ENCODE measurements at regions not wholly inside any gene's neighbourhood (a gene's known extent, or its start where the extent isn't known, plus 50 kb on each side); places are given as distances from the start of the nearest gene placed in this dataset.
"Not testable (repeated sequence)": the region's sequence is repeated elsewhere in the genome, so short reads cannot be mapped to it uniquely, and the experiment has no call there.

DNA sequence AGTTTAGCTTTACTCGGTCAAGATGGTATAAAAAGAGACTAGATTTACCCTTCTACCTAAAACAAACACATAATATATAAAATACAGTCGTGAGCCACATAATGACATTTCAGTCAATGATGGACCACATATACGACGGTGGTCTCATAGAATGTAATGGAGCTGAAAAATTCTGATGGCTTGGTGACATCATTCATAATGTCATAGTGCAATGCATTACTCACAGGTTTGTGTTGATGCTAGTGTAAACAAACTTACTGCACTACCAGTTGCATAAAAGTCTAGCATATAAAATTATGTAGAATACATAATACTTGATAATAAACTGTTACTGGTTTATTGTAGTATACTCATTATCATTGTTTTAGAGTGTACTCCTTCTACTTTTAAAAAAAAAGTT is 115.9 kb upstream of the GDNF start:
- H3K27ac ChIP-seq (ENCODE audit: low read depth, low read length): no peak overlapping the region
- H3K4me1 ChIP-seq (ENCODE audit: insufficient read depth, low read length): no peaks in the 10 kb centered on the region
- no peak for DNase-seq
- Mint-ChIP-seq H3K4me3 (no peak overlapping the region), H3K36me3 (no peaks in the 10 kb centered on the region), H3K9me3 (peaks cover 15 to 23% (median 15%) of the 10 kb centered on the region in 5 donors), H3K27ac (no peak overlapping the region), H3K4me1 (no peaks in the 10 kb centered on the region), H3K27me3 (no peaks in the 10 kb centered on the region)
- peaks cover 8% of the 10 kb centered on the region for H3K9me3 ChIP-seq (ENCODE audit: low read length)
- POLR2A ChIA-PET: no interaction called here
- H3K36me3 ChIP-seq (ENCODE audit: insufficient read depth, low read length): no peaks in the 10 kb centered on the region
- H3K4me3 ChIP-seq (ENCODE audit: low read length): no peak overlapping the region
- no peaks in the 10 kb centered on the region for H3K27me3 ChIP-seq (ENCODE audit: insufficient read depth, low read length, poor library complexity, severe bottlenecking)
- CTCF ChIA-PET: no interaction called here

DNA sequence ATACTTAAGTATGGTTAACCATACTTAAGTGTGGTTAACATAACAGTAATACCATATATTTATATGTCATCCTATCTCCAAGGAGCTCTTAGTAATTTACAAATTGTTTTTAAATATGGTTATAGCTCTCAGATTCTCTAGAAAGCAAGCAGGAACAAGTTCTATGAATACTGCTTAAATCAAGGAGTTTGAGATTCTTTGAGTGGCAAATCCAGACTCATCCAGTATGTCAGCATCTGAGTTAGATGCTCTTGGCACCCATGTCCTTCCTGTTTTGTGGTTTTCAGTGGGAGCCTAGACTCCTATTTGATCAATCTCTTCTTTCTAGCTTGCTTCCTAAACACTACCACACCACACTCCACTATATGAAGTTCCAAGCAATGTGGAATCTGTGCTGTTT is 114.7 kb upstream of the GDNF start:
- Mint-ChIP-seq H3K4me1 (no peaks in the 10 kb centered on the region), H3K4me3 (no peak overlapping the region), H3K27me3 (peaks cover 0 to 4% of the 10 kb centered on the region in 2 donors), H3K9me3 (peaks cover 12 to 17% (median 15%) of the 10 kb centered on the region in 5 donors), H3K36me3 (no peaks in the 10 kb centered on the region), H3K27ac (no peak overlapping the region)
- peaks cover 8% of the 10 kb centered on the region for H3K9me3 ChIP-seq (ENCODE audit: low read length)
- ChIA-PET POLR2A (no interaction called here), CTCF (no interaction called here)
- H3K4me3 ChIP-seq (ENCODE audit: low read length): no peak overlapping the region
- no peak for DNase-seq
- H3K4me1 ChIP-seq (ENCODE audit: insufficient read depth, low read length): no peaks in the 10 kb centered on the region
- H3K36me3 ChIP-seq (ENCODE audit: insufficient read depth, low read length): no peaks in the 10 kb centered on the region
- H3K27ac ChIP-seq (ENCODE audit: low read depth, low read length): no peak overlapping the region
- H3K27me3 ChIP-seq (ENCODE audit: insufficient read depth, low read length, poor library complexity, severe bottlenecking): no peaks in the 10 kb centered on the region

DNA sequence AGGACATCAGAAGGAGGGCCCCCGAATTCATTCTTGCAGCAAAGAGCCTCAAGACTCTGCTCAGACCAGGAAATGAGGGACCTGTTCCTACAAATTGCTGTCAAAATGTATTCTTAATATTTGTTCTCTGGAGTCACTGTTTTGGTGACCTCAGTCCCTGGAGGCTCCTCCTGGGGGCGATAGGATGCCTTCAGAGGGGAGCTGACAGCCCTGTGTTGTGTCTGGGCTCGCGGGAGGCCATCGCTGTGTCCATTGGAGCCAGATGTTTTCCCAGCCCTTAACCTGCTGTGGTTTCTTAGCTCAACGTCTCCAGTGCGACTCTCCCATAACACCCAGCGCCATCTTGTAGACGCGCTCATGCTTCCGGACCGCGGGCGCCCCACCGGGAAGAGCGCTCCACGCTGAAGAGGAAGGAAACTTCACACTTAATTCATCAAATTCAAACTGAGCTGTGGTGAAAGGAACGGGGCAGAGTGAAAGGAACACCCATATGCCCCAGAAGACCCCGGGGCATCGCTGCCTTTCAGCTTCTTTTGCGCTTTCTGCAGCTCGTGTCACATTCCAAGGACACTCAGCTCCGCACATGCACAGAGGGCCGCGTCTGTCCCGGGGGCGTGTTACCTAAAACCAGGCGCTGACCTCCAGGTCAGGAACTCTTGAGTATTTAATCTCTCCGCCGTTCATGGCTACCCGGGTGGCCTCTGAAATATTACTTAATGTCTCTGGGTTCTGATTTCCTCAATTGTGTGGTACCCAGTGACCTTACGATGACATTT is 112.3 kb upstream of the GDNF start:
- Histone ChIP-seq H3K27ac (ENCODE audit: low read depth, low read length) (no peak overlapping the region), H3K4me1 (ENCODE audit: insufficient read depth, low read length) (no peaks in the 10 kb centered on the region), H3K4me3 (ENCODE audit: low read length) (no peak overlapping the region), H3K36me3 (ENCODE audit: insufficient read depth, low read length) (no peaks in the 10 kb centered on the region), H3K9me3 (ENCODE audit: low read length) (no peaks in the 10 kb centered on the region), H3K27me3 (ENCODE audit: insufficient read depth, low read length, poor library complexity, severe bottlenecking) (no peaks in the 10 kb centered on the region)
- Mint-ChIP-seq H3K27me3 (peaks cover 4% of the 10 kb centered on the region in 2 donors), H3K27ac (no peak overlapping the region), H3K4me1 (no peaks in the 10 kb centered on the region), H3K4me3 (no peak overlapping the region), H3K36me3 (no peaks in the 10 kb centered on the region), H3K9me3 (peaks cover 0 to 4% (median 0%) of the 10 kb centered on the region in 5 donors)
- ChIA-PET CTCF (no interaction called here), POLR2A (no interaction called here)
- DNase-seq: no peak

DNA sequence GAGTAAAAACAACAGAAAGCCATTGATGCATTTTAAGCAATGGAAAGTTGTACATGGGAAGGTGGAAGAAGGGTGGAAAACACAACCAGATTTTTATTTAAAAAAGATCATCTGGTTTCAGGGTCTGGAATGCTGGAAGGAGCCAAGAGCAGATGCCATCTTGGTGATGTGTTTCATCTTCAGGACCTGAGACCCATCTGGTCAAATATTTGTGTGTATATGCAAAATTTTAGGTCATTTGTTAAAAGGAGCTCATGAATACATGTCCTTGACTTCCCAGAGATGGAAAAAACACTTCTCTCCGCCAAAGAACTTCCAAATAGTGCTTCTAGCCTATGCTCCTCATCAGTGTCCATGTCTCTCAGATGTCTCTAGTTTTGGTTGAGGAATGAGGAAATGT is 110.6 kb upstream of the GDNF start:
- ChIA-PET CTCF (no interaction called here), POLR2A (no interaction called here)
- no peaks in the 10 kb centered on the region for H3K4me1 ChIP-seq (ENCODE audit: insufficient read depth, low read length)
- H3K4me3 Mint-ChIP-seq: no peak overlapping the region
- no peaks in the 10 kb centered on the region for H3K9me3 ChIP-seq (ENCODE audit: low read length)
- no peak overlapping the region for H3K27ac ChIP-seq (ENCODE audit: low read depth, low read length)
- no peaks in the 10 kb centered on the region for H3K4me1 Mint-ChIP-seq
- H3K27ac Mint-ChIP-seq: no peak overlapping the region
- no peaks in the 10 kb centered on the region for H3K36me3 Mint-ChIP-seq
- H3K36me3 ChIP-seq (ENCODE audit: insufficient read depth, low read length): no peaks in the 10 kb centered on the region
- peaks cover 4% of the 10 kb centered on the region in 2 donors for H3K27me3 Mint-ChIP-seq
- H3K4me3 ChIP-seq (ENCODE audit: low read length): no peak overlapping the region
- no peaks in the 10 kb centered on the region for H3K27me3 ChIP-seq (ENCODE audit: insufficient read depth, low read length, poor library complexity, severe bottlenecking)
- H3K9me3 Mint-ChIP-seq: peaks cover 0 to 4% (median 0%) of the 10 kb centered on the region in 5 donors
- DNase-seq: no peak

DNA sequence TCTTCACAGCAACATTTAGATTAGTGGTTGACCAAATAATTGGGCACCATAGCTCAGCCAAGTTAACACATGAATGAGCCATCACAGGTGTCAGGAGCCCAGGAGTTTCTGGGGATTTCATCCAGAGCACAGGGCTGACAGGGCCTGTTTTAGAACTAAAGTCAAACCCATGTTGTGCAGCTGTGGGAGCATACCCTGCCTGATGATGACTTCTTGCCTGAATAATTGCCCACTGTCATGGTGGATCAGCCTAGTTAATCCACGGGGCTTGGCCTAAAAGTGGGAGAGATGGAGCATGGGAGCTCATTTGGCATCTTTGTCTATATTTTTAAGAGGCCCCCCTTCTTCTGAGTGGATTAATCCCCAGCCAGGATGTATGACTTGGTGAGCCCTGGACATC is 105.6 kb upstream of the GDNF start:
- CTCF ChIA-PET: no interaction called here
- Mint-ChIP-seq H3K27me3 (peaks cover 4% of the 10 kb centered on the region in 2 donors), H3K27ac (no peak overlapping the region), H3K4me3 (no peak overlapping the region), H3K9me3 (peaks cover 0 to 6% (median 3%) of the 10 kb centered on the region in 5 donors), H3K36me3 (no peaks in the 10 kb centered on the region), H3K4me1 (no peaks in the 10 kb centered on the region)
- POLR2A ChIA-PET: no interaction called here
- Histone ChIP-seq H3K9me3 (ENCODE audit: low read length) (no peaks in the 10 kb centered on the region), H3K4me3 (ENCODE audit: low read length) (no peak overlapping the region), H3K36me3 (ENCODE audit: insufficient read depth, low read length) (no peaks in the 10 kb centered on the region), H3K4me1 (ENCODE audit: insufficient read depth, low read length) (no peaks in the 10 kb centered on the region), H3K27ac (ENCODE audit: low read depth, low read length) (no peak overlapping the region), H3K27me3 (ENCODE audit: insufficient read depth, low read length, poor library complexity, severe bottlenecking) (no peaks in the 10 kb centered on the region)
- no peak for DNase-seq

DNA sequence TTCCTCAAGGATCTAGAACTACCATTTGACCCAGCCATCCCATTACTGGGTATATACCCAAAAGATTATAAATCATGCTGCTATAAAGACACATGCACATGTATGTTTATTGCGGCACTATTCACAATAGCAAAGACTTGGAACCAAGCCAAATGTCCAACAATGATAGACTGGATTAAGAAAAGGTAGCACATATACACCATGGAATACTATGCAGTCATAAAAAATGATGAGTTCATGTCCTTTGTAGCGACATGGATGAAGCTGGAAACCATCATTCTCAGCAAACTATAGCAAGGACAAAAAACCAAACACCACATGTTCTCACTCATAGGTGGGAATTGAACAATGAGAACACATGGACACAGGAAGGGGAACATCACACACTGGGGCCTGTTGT is 103.3 kb upstream of the GDNF start:
- H3K27ac Mint-ChIP-seq; H3K27ac ChIP-seq (ENCODE audit: low read depth, low read length); DNase-seq; CTCF ChIA-PET; H3K27me3 Mint-ChIP-seq; H3K36me3 ChIP-seq (ENCODE audit: insufficient read depth, low read length); H3K4me1 ChIP-seq (ENCODE audit: insufficient read depth, low read length); H3K36me3 Mint-ChIP-seq; H3K9me3 ChIP-seq (ENCODE audit: low read length); POLR2A ChIA-PET; H3K4me3 ChIP-seq (ENCODE audit: low read length); H3K27me3 ChIP-seq (ENCODE audit: insufficient read depth, low read length, poor library complexity, severe bottlenecking); H3K4me3 Mint-ChIP-seq; H3K4me1 Mint-ChIP-seq; H3K9me3 Mint-ChIP-seq: not testable (repeated sequence)

DNA sequence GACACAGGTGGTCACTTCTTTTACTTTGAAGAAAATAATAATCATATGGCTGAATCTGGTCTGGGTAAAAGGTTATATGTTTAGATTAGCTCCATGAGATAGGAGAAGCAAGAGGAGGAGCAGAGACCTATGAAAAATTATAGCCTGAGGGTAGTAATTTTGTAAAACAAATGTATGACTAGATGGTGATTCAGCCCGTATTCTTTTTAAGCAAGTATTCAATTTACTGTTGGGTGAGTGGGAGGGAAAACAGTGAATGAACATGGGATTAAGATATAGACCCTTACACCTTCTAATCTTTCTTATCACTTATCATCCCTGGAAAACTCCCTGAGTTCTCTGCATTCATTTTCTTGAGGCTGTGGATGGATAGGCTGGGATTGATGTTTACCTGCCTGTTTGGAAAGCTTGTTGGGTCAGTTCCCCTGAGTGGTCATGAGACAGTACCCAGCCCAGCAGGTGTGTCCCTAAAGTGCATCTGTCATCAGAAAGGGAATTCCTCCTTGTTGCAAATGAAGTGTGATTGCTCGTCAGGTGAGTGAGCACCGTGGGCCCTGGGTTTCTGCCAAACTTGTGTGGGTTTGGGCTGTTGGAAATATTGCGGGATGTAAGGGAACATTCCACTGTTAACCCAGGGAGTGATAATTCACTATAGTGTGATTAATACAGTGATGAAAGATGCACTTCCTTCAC is 101.2 kb upstream of the GDNF start:
- ChIA-PET POLR2A (no interaction called here), CTCF (no interaction called here)
- H3K27me3 ChIP-seq (ENCODE audit: insufficient read depth, low read length, poor library complexity, severe bottlenecking): no peaks in the 10 kb centered on the region
- Mint-ChIP-seq H3K4me1 (no peaks in the 10 kb centered on the region), H3K27me3 (no peaks in the 10 kb centered on the region), H3K4me3 (no peak overlapping the region), H3K27ac (no peak overlapping the region), H3K36me3 (no peaks in the 10 kb centered on the region), H3K9me3 (peaks cover 2 to 8% (median 6%) of the 10 kb centered on the region in 5 donors)
- H3K4me3 ChIP-seq (ENCODE audit: low read length): no peak overlapping the region
- no peaks in the 10 kb centered on the region for H3K36me3 ChIP-seq (ENCODE audit: insufficient read depth, low read length)
- H3K4me1 ChIP-seq (ENCODE audit: insufficient read depth, low read length): no peaks in the 10 kb centered on the region
- no peak overlapping the region for H3K27ac ChIP-seq (ENCODE audit: low read depth, low read length)
- H3K9me3 ChIP-seq (ENCODE audit: low read length): no peaks in the 10 kb centered on the region
- DNase-seq: no peak

DNA sequence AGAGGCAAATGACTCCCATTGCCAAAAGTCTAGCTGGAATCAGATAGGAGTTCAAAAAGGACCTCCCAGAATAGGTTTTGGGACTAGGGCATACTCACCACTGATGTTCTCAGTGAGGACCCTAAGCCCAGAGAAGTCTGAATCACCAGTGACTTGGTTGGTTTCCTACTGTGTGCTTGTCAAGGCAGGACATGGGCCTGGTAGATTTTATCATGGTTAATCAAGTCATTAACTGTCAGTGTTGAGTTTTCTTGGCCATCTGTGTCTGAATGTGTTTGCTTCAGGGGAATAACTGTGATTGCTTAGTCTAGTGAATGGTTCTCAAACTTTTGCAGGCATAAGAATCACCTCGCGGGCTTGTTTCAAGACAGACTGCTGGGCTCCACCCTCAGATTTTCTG is 99.0 kb upstream of the GDNF start:
- Mint-ChIP-seq H3K4me1 (no peaks in the 10 kb centered on the region), H3K4me3 (no peak overlapping the region), H3K9me3 (peaks cover 2 to 6% (median 4%) of the 10 kb centered on the region in 5 donors), H3K36me3 (no peaks in the 10 kb centered on the region), H3K27me3 (no peaks in the 10 kb centered on the region), H3K27ac (no peak overlapping the region)
- no peaks in the 10 kb centered on the region for H3K36me3 ChIP-seq (ENCODE audit: insufficient read depth, low read length)
- no peak for DNase-seq
- CTCF ChIA-PET: no interaction called here
- no peak overlapping the region for H3K27ac ChIP-seq (ENCODE audit: low read depth, low read length)
- no peak overlapping the region for H3K4me3 ChIP-seq (ENCODE audit: low read length)
- no peaks in the 10 kb centered on the region for H3K4me1 ChIP-seq (ENCODE audit: insufficient read depth, low read length)
- no peaks in the 10 kb centered on the region for H3K27me3 ChIP-seq (ENCODE audit: insufficient read depth, low read length, poor library complexity, severe bottlenecking)
- H3K9me3 ChIP-seq (ENCODE audit: low read length): no peaks in the 10 kb centered on the region
- POLR2A ChIA-PET: no interaction called here

All from CD8-positive, alpha-beta memory T cell (primary cell).